ENCODE measurements at regions not wholly inside any gene's neighbourhood (a gene's known extent, or its start where the extent isn't known, plus 50 kb on each side); places are given as distances from the start of the nearest gene placed in this dataset.

DNA sequence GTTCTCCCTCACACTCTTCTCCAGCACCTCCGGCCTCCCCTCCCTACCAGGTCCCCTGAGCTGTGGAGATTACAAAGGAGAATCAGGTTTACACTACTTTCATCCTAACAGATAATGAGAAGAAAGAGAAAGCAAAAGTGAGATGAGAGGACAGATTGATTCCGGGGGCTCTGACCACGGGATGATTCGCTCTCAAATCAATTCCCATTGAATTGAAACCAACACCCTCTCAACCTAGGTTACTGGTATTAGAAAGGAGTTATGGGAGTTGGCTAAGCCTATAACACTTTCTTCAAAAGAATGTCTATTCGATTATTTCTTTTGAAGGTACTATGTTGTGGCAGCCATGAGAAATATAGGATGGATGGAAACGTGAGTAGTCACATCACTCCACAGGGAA is 386.2 kb upstream of the TNP1 start:
- TF ChIP-seq TAF1 (IDR thresholded peaks at IDR 0.05; ENCODE audit: borderline replicate concordance, low read depth, low read length), result no peak
- TF ChIP-seq, protein P1, sequence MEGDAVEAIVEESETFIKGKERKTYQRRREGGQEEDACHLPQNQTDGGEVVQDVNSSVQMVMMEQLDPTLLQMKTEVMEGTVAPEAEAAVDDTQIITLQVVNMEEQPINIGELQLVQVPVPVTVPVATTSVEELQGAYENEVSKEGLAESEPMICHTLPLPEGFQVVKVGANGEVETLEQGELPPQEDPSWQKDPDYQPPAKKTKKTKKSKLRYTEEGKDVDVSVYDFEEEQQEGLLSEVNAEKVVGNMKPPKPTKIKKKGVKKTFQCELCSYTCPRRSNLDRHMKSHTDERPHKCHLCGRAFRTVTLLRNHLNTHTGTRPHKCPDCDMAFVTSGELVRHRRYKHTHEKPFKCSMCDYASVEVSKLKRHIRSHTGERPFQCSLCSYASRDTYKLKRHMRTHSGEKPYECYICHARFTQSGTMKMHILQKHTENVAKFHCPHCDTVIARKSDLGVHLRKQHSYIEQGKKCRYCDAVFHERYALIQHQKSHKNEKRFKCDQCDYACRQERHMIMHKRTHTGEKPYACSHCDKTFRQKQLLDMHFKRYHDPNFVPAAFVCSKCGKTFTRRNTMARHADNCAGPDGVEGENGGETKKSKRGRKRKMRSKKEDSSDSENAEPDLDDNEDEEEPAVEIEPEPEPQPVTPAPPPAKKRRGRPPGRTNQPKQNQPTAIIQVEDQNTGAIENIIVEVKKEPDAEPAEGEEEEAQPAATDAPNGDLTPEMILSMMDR (IDR thresholded peaks at IDR 0.05), result no peak
- TF ChIP-seq FOXJ3 (CRISPR knock-in tag; IDR thresholded peaks at IDR 0.05), result no peak
- TF ChIP-seq RFX5 (IDR thresholded peaks at IDR 0.05; ENCODE audit: low read length), result no peak
- no peak for TF ChIP-seq EP300 (IDR thresholded peaks at IDR 0.05; ENCODE audit: borderline replicate concordance in 1 of 2, low read depth in 1 of 2, low read length in 1 of 2)
- no peak for TF ChIP-seq JUND (IDR thresholded peaks at IDR 0.05)
- no peak for TF ChIP-seq NRF1 (IDR thresholded peaks at IDR 0.05; ENCODE audit: low read depth, low read length)
- no peak for TF ChIP-seq CHD2 (IDR thresholded peaks at IDR 0.05; ENCODE audit: low read length, partially characterized antibody)
- no peak for TF ChIP-seq NFIC (IDR thresholded peaks at IDR 0.05; ENCODE audit: borderline replicate concordance)
- TF ChIP-seq SMC3 (IDR thresholded peaks at IDR 0.05; ENCODE audit: low read depth, low read length), result no peak
- TF ChIP-seq GABPA (IDR thresholded peaks at IDR 0.05; ENCODE audit: low read depth), result no peak
- TF ChIP-seq RCOR1 (IDR thresholded peaks at IDR 0.05; ENCODE audit: low read length), result no peak
- TF ChIP-seq RAD21 (IDR thresholded peaks at IDR 0.05; ENCODE audit: low read length), result no peak
